HG03159 (cell line): ENCODE measurements at regions not wholly inside any gene's neighbourhood (a gene's known extent, or its start where the extent isn't known, plus 50 kb on each side); places are given as distances from the start of the nearest gene placed in this dataset.

Experiments
- ATAC-seq: cut with Tn5 transposase; IDR thresholded peaks from one replicate; pipeline ENCODE4 v1.9.1; 2021; ENCODE audit warnings: mild to moderate bottlenecking, moderate library complexity; ENCODE audit not compliant: unreplicated experiment

DNA sequence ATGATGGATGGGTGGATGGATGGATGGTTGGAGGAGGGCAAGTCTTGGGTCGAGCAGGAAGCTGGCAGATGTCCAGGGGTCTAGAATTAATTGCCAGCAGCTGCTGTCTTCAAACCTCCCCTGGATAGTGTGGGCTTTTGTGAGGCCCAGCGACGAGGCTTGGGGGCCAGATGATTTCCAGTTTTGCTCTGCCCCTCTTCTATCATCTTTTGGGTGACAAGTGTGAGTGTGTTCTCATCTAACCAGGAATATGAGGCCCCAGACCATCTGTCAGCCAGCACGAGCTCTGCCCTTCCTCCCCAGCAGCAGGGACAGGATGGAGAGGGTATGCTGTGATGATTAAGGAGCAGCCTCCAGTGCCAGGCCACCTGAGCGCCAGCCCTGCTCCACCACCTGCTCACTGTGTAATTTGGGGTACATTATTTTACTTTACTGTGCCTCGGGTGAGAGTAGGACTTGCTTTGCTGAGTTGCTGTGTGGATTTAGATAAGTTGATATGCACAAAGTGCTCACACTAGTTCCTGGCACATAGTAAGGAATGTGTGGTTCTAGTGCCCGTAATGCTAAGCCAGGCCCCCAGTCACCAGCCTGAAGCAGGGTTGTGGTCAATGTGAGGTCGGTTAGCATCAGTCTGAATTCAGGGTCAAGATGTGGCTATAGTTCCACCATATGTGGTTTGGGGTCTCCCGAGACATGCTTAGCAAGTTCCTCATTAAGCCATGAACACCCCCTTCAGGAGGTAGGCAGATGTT is 251.1 kb downstream of the CYP26B1 start:
- no peak for ATAC-seq

DNA sequence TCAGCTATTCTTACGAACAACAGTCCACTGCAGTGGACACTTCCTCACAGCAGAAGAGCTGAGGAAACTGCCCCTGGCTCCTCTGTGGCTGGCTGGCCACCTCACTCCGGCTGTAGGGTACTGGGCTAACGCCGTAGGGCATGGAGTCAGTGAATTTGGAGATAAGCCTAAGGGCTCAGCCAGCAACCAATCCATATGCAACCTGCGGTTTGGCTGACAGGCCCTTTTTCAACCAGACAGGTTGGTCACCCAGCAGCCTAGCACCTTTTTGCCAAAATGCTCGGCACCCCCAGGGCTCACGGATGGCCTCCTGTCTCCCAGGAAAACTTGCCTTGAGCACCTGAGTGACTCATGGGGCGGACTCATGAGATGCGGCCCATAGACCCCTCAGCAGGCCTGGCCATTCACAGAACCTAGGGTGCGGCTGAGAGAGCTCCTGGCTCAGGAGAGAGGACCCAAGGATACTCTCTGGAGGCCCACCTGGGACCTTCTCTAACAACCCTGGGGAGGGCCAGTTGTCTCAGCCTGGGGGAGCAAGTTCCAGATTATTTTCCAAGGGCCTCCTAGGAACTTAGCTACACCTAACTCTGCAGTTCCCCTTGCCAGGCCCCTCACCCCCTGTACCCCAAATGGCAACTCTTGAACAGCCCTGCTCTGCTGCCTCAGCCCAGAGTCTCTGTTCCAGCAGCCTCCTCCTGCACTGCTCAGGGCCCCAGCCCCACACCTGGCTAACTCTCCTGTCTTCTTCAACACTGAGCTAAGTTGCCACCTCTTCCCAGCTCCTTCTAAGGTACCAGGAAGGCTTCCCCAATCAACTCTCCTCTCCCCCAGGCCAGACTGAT is 252.1 kb downstream of the CYP26B1 start:
- ATAC-seq = no peak

DNA sequence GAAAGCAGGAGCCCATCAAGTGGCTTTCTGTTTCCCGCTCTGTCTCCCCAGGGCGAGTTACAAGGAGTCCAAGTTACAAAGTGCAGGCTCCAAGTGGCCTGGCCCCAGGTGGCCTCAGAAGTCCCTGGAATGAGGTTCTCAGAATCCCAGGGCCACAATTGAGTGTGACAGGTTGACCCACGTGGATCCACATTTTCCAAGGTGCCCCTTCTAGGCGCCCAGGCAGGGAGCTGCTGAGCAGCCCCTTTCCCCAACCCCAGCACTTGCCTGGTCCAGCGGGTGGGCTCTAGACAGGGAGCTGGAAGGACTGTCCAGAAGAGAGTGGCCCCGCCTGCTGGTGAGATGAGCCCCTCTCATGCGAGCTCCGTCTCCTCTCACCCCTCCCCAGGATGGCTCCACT is 253.4 kb downstream of the CYP26B1 start:
- ATAC-seq = no peak

DNA sequence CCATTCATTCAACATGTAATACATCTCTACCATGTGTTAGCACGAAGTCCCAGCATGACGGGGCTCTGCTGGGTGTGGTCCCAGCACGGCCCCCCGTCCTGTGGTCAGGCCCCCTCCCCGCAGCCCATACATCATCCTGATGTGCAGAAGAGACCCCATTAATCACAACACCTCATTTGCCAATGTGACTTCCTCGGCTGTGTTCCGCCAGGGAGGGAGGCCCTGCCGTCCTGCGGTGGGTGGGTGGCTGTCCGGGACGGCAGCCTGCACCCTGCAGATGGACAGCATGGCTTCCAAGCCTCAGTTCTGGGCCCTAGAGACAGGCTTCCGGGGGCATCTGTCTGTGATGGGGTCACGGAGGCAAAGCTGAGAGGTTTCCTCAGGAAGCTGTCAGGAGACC is 254.0 kb downstream of the CYP26B1 start:
- ATAC-seq = no peak

DNA sequence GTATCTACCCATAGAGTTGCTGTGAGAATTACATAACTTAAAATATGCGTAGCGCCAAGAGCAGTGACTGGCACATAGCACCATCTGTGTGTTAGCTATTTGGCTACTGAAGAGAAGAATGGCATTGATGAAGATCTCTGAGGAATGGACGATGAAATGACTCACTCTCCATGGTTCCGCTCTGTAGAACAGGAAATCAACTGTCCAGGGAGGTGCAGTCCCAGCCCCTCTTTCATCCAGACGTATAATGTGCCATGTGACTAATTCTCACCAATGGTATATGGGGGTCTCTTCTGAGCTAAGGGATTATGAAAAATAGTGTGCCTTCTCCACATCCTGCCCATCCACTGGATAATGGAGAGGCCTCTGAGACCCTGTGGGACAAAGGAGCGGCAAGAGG is 254.8 kb downstream of the CYP26B1 start:
- no peak for ATAC-seq

DNA sequence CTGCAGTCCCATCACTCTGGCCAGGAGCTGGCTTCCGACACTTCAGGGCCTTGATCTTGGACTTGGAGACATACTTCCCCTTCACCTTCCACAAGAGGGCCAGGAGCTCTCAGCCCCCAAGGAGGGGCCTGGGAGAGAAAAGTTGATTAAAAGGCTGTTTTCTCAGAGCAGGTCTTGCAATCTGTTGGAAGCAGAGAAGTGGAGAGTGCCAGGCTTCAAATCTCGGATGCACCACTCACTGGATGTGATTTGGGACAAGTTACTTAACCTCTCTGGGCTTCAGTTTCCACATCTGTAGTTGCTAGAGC is 255.3 kb downstream of the CYP26B1 start:
- ATAC-seq = no peak

DNA sequence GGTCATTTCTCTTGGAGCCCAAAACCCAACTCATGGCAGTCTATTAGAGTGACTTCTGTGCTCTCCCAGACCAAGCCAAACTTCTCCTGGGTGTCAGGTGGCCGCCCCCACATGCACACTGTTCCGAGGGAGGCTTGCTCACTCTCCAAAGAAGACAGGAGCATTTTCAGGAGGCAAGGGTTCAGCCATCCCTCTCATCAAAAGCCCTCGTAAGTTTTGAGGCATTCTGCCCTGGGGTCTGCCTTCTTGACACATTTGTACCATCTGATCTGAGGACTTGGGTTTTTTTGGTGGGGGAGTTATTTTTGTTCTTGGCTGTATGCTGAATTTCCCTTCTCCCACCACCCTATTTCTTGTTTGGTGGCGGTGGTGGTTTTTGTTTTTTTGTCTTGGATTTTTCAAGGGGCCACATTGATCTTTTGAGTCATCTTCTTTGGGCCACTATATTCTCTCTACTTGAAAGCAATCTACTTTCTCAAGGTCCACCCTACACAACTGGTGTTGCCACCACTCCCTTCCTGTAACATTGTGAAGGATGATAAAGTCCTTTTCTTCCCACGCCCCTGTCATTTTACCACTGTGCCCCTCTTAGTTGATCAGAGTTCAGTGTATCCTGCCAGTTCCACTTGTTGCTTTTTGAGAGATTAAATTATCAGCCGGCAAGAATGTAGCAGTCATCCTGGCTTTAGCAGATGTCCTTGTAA is 255.8 kb downstream of the CYP26B1 start:
- ATAC-seq = no peak

DNA sequence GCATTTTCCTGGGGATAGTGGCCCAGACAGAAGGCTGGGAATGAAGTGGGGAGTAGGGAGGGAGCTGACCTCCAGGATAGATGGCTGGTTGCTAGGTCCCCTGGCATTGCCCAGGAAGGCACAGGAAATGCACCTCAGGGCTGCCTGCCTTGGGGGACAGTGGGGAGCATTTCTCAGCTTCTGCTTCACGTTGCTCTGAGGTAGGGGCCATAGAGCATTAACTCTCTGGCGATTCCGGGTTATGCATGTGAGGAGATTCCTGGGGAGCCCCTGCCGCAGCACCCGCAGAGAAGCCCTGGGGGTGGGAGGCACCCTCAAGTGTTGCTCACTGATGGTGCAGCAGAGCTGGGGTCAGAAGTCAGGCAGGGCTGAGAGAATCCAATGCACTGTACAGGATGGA is 256.5 kb downstream of the CYP26B1 start:
- no peak for ATAC-seq

DNA sequence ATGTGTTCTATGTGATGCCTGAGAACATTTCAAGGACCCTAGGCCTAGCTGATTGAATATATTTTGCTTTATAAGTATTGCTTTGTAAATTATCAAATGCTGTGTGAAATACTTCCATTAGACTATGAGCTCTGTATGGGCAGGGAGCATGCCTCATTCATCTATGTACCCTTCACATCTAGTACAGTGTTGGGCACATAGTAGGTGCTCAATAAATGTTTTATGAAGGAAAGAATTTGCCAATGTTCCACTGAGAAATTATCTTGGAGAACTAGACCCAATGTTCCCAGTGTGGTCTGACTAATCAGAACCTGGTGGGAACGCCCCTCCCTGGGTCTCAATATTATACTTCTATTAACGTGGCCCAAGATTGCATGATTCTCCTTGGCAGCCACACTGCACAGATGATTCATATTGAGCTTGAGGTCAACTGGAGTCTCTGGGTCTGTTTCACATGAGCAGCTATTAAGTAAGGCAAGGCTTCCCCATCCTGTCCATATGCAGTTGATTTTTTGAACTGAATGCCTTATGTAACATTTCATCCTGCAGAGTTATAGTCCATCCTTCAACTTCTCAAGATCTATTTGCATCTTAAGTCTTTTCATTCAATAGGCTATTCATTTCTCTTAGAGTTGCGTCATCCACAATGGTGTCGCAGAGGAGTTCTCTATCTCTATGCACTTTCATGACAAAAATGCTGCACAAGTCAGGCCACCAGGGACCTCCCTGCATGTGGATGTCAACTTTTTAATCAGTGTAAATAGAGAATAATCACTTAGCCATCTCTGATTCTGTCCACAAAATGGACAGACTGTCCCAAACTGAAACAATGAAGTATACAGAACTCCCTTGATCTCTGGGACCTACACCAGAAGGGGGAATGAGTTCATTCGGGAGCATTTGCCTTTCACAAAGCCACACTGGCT is 257.6 kb downstream of the CYP26B1 start:
- ATAC-seq = no peak

DNA sequence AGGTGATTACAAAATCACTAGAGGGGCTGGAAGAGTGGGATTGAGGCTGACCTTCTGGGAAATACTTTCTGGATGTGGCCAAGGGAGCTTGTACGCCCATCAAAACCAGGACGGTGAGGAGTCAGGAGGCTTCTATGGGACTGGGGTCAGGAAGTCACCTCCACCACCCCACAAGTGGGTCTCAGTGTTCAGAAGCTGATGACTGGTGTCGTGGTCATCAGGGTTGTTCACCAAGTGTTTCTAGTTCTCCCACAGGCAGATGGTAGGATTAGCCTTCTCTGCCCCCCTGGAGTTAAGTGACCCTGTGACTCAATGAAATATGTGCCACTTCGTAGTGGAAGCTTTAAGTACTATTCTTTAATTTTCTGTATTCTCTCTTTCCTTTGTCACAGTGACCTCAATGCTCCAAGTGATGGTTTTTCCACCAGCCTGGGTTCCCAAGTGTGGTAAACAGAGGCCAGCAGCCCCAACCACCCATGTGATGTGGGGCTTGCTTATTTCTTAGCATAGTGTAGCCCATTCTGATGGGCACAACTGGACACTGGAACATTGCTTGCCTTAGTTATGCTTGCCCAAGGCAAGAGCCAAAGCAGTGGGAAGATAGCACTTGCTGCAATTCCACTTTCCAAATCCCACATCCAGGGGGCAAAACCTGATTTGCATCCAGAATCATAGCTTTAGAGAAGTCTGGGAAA is 258.8 kb downstream of the CYP26B1 start:
- ATAC-seq = no peak

DNA sequence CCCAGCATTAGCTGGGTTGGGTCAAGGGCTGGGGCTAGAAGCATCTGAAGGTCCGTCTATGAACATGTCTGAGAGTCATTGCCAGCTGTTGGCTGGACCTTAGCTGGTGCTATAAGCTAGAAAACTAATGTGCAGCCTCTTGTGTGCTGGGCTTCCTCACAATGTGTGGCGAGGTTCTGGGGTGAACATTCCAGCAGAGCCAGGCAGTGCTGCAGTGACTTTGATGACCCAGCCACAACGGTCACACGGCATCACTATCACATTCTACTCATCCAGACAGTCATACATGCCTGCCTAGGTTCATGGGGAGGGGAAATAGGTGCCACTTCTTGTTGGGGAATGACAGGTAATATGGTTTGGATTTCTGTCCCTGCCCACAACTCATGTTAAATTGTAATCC is 260.5 kb downstream of the CYP26B1 start:
- ATAC-seq = no peak

DNA sequence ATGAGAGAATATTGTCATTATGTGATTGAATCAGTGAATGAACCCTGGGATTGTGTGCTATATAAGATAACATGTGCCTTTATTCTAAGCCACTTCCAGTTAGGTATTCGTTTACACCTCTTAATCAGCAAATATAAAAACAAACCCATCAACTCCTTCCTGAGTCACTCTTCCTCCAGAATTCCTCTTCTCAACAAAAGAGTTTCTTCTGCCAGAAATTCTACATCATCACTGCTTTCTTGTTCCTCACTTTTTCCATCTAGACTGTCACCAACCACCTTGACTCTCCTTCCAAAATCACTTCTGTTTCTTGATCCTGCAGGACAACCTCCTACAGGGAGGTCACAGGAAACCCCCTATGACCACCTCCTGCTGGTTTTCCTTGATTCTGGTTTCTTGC is 261.4 kb downstream of the CYP26B1 start:
- no peak for ATAC-seq

DNA sequence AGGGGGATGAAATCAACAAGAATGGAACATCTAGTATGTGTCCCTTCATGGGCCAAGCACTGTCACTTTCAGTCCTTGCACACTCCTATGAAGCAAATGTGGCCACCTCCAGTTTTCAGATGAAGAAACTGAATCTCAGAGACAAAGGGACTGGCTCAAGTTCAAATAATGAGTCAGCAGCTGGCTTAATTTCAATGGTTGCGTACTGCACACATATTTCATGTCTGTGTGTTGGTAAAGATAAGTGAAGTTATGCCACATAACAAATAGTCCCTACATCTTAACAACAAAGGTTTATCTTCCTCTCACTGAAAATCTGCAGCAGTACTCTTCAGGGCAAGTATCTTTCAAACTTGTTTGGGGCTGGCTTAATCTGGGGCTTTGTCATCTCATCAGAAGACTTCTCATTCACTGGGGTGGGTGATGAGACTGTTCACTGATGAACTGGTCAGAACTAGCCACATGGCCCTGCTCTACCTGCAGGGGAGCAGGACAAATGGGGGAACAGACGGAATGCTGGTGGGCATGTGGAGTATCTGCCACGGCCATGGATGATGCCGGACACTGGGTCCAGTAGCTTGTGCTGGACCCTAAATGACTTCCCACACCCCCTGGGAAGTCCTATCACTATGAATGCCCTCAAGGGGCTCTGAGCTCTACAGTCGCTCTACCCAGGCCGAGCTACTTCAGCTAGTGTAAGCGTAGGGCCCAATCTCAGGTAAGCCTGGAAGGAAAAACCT is 263.2 kb downstream of the CYP26B1 start:
- ATAC-seq = no peak

DNA sequence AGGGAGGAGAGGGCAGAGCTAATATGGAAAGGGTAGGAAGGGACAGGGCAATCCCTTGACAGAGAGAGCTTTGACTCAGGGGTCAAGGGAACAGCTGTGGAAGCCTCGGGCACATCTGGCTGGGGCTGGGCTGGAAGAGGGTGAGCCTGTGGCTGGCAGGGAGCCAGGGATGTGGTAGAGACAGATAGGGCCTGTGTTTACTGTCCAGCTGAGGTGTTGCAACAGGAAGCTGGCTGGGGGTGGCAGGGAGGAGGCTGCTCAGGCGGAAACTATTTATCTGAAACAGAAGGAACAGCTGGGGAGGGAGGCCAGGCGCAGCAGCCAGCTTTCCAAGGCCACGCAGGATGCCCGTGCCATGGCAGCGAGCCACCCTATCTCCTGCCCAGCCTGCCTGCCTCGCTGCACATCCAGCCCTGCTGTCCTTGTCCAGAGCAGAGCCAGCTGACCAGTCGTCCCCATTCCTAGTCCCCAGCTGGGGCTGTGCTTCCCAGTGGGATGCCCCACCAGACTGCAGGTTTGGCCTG is 264.7 kb downstream of the CYP26B1 start:
- ATAC-seq = no peak

DNA sequence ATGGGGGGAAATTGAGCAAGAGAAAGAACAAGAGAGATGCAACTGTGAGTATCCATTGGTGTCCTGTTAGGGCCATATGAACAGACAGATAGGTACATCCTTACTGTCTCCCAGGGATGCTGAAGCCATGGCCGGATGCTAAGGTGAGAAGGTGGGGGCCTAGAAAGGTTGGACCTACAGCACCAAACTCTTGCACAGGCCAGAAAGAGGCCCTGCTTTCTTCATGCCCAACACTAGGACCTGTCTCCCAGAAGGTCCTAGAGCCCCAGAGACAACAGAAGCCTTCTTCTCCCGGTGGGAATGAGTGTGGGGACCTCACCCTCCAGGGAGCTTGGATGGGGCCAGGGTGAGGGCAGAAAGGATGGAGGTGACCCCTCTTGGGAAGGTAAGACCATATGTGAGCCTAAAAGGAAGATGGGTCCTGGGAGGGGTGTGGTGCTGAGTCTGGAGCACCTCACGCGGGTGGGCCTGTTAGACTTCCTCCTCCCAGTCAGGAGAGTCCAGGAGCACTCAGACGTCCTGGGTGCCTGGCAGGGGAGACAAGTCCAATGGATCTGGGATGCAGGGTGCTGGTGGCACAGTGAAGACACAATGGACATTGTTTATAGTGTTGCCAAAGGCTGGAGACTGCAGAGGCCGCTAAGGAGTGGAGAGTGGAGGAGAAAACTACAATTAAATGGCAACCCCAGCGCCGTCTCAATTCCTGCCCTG is 265.3 kb downstream of the CYP26B1 start:
- no peak for ATAC-seq

DNA sequence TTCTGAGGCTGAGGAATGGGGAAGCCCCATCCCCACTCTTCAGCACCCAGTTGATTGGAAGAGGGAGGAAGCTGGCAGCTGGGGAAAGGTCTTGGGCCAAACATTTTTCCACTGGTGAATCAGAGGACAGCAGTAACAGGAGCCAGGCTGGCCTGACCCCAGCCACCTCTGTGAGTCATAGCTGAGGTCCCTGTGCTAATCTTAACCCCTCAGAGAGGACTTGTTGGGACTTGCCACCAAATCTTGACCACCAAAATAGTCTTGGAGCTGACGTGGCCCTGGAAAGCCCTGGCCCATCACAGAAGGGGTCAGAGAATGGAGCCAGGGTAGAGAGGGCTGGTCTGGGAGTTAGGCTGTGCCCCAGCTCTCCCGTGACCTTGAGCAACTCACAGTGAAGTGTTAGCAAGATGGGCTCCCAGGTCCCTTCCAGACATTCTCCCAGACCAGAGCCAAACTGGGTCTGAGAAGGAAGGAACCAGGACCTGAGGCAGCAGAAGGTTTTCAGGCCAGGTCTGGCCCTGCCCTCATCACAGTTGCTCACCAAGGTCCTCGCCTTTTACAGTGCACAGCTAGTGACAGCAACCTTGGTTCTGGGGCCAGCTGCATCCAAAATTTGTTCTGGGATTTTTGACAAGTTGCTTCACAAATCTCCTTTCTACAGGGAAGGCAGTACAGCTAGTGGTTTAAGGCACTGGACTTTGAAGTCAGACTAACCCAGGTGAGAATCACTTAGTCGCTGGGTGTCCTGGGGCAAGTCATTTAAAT is 266.6 kb downstream of the CYP26B1 start:
- ATAC-seq = no peak

DNA sequence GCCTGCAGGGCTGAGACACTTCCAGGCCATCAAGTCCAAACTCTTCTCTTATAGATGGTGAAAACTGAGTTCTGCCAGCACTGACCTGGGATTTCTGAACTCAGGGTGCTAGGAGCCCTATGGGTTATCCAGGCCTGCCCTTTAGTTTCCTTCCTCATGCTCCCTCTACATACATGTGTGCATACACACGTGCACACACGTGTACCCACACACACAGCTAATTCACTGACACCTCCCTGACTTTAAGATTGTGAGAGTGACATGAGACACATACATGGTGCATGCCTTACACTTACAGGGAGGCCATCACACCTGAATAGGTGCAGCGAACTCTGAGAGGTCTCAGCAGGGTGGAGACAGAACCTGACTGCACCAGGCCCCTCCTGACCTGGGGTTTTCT is 267.4 kb downstream of the CYP26B1 start:
- no peak for ATAC-seq
